GM23248 (cell line): ENCODE measurements at regions not wholly inside any gene's neighbourhood (a gene's known extent, or its start where the extent isn't known, plus 50 kb on each side); places are given as distances from the start of the nearest gene placed in this dataset.

ENCODE experiments used
- DNase-seq: peaks from one replicate; pipeline ENCODE4 v3.0.0-alpha.2; 2015
- H2AFZ ChIP-seq: fragments of 200-600 bp; sonication (generic); 2 replicates; pipeline ENCODE4 v1.6.1; 2016; ENCODE audit warnings: antibody characterized with exemption
- H3F3A ChIP-seq: fragments of 200-600 bp; sonication (generic); 2 replicates; pipeline ENCODE4 v1.6.1; 2016; ENCODE audit warnings: mild to moderate bottlenecking, antibody characterized with exemption, mixed run types; ENCODE audit not compliant: insufficient read depth
- H3K27ac ChIP-seq: fragments of 200-600 bp; sonication (generic); 2 replicates; pipeline ENCODE4 v1.5.1; 2016; ENCODE audit warnings: mild to moderate bottlenecking
- H3K27me3 ChIP-seq: fragments of 200-600 bp; sonication (generic); replicated peaks from 2 replicates; pipeline ENCODE4 v1.6.1; 2016; ENCODE audit warnings: mild to moderate bottlenecking; ENCODE audit not compliant: insufficient read depth
- H3K36me3 ChIP-seq: fragments of 200-600 bp; sonication (generic); 2 replicates; pipeline ENCODE4 v1.6.1; 2016; ENCODE audit warnings: low read depth, mild to moderate bottlenecking
- H3K4me1 ChIP-seq: fragments of 200-600 bp; sonication (generic); 2 replicates; pipeline ENCODE4 v1.6.1; 2016; ENCODE audit warnings: mild to moderate bottlenecking; ENCODE audit not compliant: insufficient read depth
- H3K4me2 ChIP-seq: fragments of 200-600 bp; sonication (generic); one replicate; pipeline ENCODE4 v1.6.1; 2016; ENCODE audit warnings: mild to moderate bottlenecking; ENCODE audit not compliant: unreplicated experiment
- H3K4me3 ChIP-seq: fragments of 200-600 bp; sonication (generic); 2 replicates; pipeline ENCODE4 v1.5.1; 2016; ENCODE audit warnings: mild to moderate bottlenecking
- H3K79me2 ChIP-seq: fragments of 200-600 bp; sonication (generic); 2 replicates; pipeline ENCODE4 v1.6.1; 2016; ENCODE audit warnings: mild to moderate bottlenecking; ENCODE audit not compliant: insufficient read depth
- H3K9ac ChIP-seq: fragments of 200-600 bp; sonication (generic); 2 replicates; pipeline ENCODE4 v1.6.1; 2016; ENCODE audit warnings: mild to moderate bottlenecking
- H3K9me2 ChIP-seq: fragments of 200-600 bp; sonication (generic); 2 replicates; pipeline ENCODE4 v1.6.1; 2016; ENCODE audit warnings: mixed run types, mild to moderate bottlenecking, moderate library complexity; ENCODE audit not compliant: insufficient read depth
- H3K9me3 ChIP-seq: fragments of 200-600 bp; sonication (generic); one replicate; pipeline ENCODE4 v1.6.1; 2017; ENCODE audit warnings: low read depth
- H4K20me1 ChIP-seq: fragments of 200-600 bp; sonication (generic); 2 replicates; pipeline ENCODE4 v1.6.0; 2016; ENCODE audit not compliant: insufficient read depth
- EZH2 ChIP-seq: fragments of 200-600 bp; sonication (generic); IDR thresholded peaks from 2 replicates; pipeline ENCODE4 v1.6.1; 2018; ENCODE audit warnings: antibody characterized with exemption, mild to moderate bottlenecking; ENCODE audit not compliant: insufficient read depth, poor library complexity, severe bottlenecking
- EZH2phosphoT487 ChIP-seq: fragments of 200-600 bp; sonication (generic); IDR thresholded peaks from 2 replicates; pipeline ENCODE4 v1.6.1; 2018; ENCODE audit warnings: antibody characterized with exemption, moderate library complexity, mild to moderate bottlenecking, low read depth; ENCODE audit not compliant: insufficient read depth
- WGBS, 2 experiments: methylation state at CpG; one replicate each; pipeline ENCODE4 v1.1.6; 2015 to 2017; ENCODE audit warnings: low lambda C conversion rate in 2 of 2, low coverage in 1 of 2; ENCODE audit errors: missing lambda C conversion rate in 2 of 2; 5-methylcytosine and 5-hydroxymethylcytosine counted together
- in situ Hi-C: fragments of 300-500 bp; cut with MboI; formaldehyde crosslinking; loops from 2 replicates; pipeline ENCODE4 v1.15.0; 2020

DNA sequence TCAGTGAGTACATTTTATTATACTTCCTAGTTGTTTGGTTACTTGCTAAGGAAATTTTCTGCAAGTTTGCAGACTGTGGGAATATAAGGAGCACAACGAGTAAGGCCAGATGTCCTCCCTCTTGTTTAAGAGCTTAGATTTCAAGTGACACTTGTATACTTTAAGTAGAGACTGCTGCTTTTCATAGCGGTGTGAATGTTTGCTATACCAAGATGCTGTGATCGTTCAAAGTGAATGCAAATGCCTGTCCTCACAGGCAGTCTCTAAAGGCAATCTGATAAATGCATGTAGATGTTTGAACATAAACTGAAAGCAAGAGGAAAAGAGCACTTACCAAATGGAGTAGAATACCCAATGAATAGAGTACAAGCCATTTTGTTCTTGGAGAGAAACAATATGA, 226.4 kb downstream of the NRIP1 start:
- H3K4me2 ChIP-seq, result no peak overlapping the region
- no peaks in the 10 kb centered on the region for H3K36me3 ChIP-seq
- H3F3A ChIP-seq, result no peaks in the 10 kb centered on the region
- H3K4me3 ChIP-seq, result no peak overlapping the region
- H3K27ac ChIP-seq, result no peak overlapping the region
- no peak for DNase-seq
- 49 to 57% methylated on average over 3 of the region's 3 CpGs for WGBS, 2 experiments
- H3K79me2 ChIP-seq, result no peaks in the 10 kb centered on the region
- H3K9me2 ChIP-seq, result no peaks in the 10 kb centered on the region
- no peaks in the 10 kb centered on the region for H4K20me1 ChIP-seq
- H3K4me1 ChIP-seq, result no peaks in the 10 kb centered on the region; the same call in 1 of the 2 replicates
- in situ Hi-C loops, result no loop called here
- H2AFZ ChIP-seq, result no peak overlapping the region
- H3K9ac ChIP-seq, result no peak overlapping the region
- H3K9me3 ChIP-seq, result no peaks in the 10 kb centered on the region
- no peaks in the 10 kb centered on the region for H3K27me3 ChIP-seq
- TF ChIP-seq EZH2phosphoT487 (no peak), EZH2 (no peak)

DNA sequence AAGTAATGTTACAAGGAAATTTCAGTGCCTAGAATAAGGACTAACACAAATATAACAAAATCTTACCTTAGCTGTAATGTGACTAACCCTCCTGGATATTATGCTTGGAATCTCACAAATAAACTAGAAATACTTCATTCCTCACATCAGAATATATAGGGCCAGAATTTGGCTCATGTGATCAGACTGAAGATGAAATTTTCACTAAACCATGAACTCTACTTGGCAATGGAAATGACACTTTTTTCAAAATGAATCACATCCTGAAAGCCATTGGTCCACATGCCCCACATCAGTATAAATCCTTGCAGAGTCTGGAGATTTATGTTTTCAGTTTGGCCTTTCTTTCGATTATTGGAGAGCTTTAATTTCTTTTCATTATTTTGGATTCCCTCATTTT, 227.8 kb downstream of the NRIP1 start:
- in situ Hi-C loops, result no loop called here
- DNase-seq, result peak; percentile 32

DNA sequence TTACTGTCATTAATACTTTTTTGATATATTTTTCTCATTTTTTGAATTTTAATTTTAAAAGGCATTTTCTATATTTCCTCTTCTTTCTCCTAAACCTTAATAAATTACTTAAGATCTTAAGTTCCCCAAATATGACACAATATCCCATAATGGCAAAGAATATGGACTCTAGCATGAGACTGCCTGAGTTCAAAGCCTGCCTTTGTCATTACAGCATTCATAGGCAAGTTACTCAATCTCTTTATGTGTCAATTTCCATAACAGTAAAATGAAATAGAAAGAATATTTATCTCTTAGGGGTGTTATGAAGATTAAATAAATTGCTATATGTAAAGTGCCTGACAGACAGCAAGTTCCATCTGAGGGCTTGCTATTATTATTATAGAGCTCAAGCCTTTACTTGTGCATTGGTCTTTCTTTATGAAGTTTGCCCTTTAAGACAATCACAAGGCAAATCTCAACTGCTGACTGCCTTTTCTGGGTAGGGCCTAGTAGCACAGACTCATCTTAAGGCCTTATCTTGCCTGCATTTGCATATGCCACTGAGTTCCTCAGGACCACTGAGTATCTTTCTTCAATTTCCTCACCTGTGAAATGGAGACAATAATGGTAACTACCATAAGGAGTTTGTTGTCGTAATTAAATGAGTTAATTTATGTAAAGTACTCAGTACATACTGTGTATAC, 231.0 kb downstream of the NRIP1 start:
- Histone ChIP-seq H3K4me1 (no peaks in the 10 kb centered on the region; the same call in 1 of the 2 replicates), H3K36me3 (no peaks in the 10 kb centered on the region), H3F3A (no peaks in the 10 kb centered on the region), H3K27ac (no peak overlapping the region), H3K9ac (no peak overlapping the region), H4K20me1 (no peaks in the 10 kb centered on the region), H2AFZ (no peak overlapping the region), H3K9me2 (no peaks in the 10 kb centered on the region), H3K27me3 (no peaks in the 10 kb centered on the region), H3K79me2 (no peaks in the 10 kb centered on the region), H3K4me2 (no peak overlapping the region), H3K9me3 (no peaks in the 10 kb centered on the region), H3K4me3 (no peak overlapping the region)
- no peak for DNase-seq
- no peak for TF ChIP-seq EZH2
- in situ Hi-C loops, result no loop called here
- WGBS, 2 experiments, result 65 to 79% methylated on average over 1 of the region's 1 CpG

More for the DNA sequence above, 227.8 kb downstream of the NRIP1 start:
- Histone ChIP-seq H3K9ac (no peak overlapping the region), H3K4me3 (no peak overlapping the region), H3K27me3 (no peaks in the 10 kb centered on the region), H3K4me2 (no peak overlapping the region), H3K36me3 (no peaks in the 10 kb centered on the region), H3K79me2 (no peaks in the 10 kb centered on the region), H3F3A (no peaks in the 10 kb centered on the region), H3K4me1 (no peaks in the 10 kb centered on the region; the same call in 1 of the 2 replicates), H3K9me2 (no peaks in the 10 kb centered on the region), H2AFZ (no peak overlapping the region), H3K27ac (no peak overlapping the region), H3K9me3 (no peaks in the 10 kb centered on the region), H4K20me1 (no peaks in the 10 kb centered on the region)
- no peak for TF ChIP-seq EZH2phosphoT487
- TF ChIP-seq EZH2, result no peak
- WGBS, 2 experiments, result 96 to 100% methylated on average over 1 of the region's 1 CpG

DNA sequence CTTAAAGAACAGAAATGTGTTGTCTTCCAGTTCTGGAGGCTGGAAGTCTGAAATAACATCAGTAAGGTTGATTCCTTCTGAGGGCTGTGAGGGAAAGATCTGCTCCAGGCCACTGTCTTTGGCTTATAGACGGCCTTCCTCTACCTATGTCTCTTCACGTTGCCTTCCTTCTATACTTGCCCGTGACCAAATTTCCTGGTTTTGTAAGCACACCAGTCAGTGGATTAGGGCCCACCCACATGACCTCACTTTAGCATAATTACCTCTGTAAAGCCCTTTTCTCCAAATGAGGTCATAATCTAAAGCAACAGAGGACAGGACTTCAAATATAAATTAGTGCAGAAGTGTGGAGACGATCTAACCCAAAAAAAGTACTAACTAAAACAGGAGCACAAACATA, 231.6 kb downstream of the NRIP1 start:
- Histone ChIP-seq H3K4me2 (no peak overlapping the region), H3K9me2 (no peaks in the 10 kb centered on the region), H3K79me2 (no peaks in the 10 kb centered on the region), H3K9ac (no peak overlapping the region), H3K4me3 (no peak overlapping the region), H3K27ac (no peak overlapping the region), H3K36me3 (no peaks in the 10 kb centered on the region), H3K27me3 (no peaks in the 10 kb centered on the region), H3F3A (no peaks in the 10 kb centered on the region), H3K4me1 (no peaks in the 10 kb centered on the region; the same call in 1 of the 2 replicates), H4K20me1 (no peaks in the 10 kb centered on the region), H2AFZ (no peak overlapping the region), H3K9me3 (no peaks in the 10 kb centered on the region)
- DNase-seq, result no peak
- WGBS, 2 experiments, result 81 to 84% methylated on average over 4 of the region's 4 CpGs
- TF ChIP-seq EZH2phosphoT487, result no peak
- TF ChIP-seq EZH2, result no peak
- in situ Hi-C loops, result no loop called here
